ENCODE measurements at regions not wholly inside any gene's neighbourhood (a gene's known extent, or its start where the extent isn't known, plus 50 kb on each side); places are given as distances from the start of the nearest gene placed in this dataset.
"Not testable (repeated sequence)": the region's sequence is repeated elsewhere in the genome, so short reads cannot be mapped to it uniquely, and the experiment has no call there.

DNA sequence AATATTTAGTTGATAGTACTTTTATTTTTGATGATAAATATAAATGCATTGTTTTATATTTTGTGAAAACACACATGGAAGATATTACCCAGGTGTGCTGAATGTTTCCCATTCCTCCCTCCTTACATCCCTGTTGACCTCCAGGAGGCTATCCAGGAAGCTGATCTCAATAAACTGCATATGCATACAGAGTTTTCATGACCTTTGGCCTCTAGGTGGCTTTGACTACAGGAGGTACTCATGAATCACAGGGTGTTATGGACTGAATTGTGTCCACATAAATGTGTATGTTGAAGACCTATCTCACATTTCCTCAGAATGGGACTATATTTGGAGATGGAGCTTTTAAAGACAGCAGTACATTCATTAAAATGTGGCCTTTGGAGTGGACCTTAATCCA is 914.9 kb upstream of the NCAM2 start:
- no peaks in the 10 kb centered on the region for H3K4me1 ChIP-seq (replicated peaks)
- H3K36me3 ChIP-seq = no peaks in the 10 kb centered on the region
- H3K9me3 ChIP-seq (replicated peaks) = no peaks in the 10 kb centered on the region
- H3K4me3 ChIP-seq = no peak overlapping the region
- DNase-seq (ENCODE audit: low read depth in 1 of 2, low spot score in 2 of 2) = no peak
- no peaks in the 10 kb centered on the region for H3K27me3 ChIP-seq (replicated peaks)
- H3K27ac ChIP-seq = no peak overlapping the region

DNA sequence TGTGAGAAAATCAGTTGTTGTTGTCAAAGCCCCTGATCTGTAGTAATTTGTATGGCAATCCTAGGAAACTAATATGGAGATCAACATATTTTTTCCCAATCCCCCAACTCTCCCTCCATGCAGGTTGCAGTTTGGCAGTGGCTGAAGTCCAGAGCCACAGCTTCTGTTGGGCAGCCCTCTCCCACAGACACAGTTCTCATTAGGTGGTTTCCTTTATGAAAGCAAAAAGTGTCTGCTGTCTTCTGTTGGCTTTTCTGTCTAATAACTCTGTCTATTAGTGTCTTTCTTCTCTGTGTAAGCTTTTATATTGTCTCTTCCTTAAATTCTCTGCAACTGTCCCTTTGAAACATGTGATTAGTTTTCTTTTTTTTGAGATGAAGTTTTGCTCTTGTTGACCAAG is 914.3 kb upstream of the NCAM2 start:
- Histone ChIP-seq H3K36me3 (no peaks in the 10 kb centered on the region), H3K27me3 (replicated peaks) (no peaks in the 10 kb centered on the region), H3K9me3 (replicated peaks) (no peaks in the 10 kb centered on the region), H3K27ac (no peak overlapping the region), H3K4me1 (replicated peaks) (no peaks in the 10 kb centered on the region), H3K4me3 (no peak overlapping the region)
- DNase-seq (ENCODE audit: low read depth in 1 of 2, low spot score in 2 of 2) = no peak

DNA sequence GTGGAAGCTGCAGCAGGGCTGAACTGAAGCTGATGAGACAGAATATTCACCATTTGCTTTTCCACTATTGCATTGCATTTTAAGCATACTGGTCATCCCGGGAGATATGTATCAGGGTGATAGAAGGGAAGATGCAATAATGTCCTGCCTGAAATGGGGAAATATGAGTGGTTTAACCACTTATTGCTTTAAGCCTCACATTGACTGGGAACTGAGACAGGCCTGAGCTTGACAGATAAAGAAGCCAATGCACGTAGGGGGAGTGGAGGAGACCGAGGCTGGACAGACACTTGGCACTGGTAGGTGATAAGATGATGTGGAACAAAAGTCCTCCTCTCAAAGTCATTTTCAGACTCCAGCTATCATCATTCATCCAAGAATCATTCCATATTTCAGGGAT is 911.7 kb upstream of the NCAM2 start:
- H3K9me3 ChIP-seq (replicated peaks) = no peaks in the 10 kb centered on the region
- no peak overlapping the region for H3K4me3 ChIP-seq
- H3K4me1 ChIP-seq (replicated peaks) = no peaks in the 10 kb centered on the region
- H3K36me3 ChIP-seq = no peaks in the 10 kb centered on the region
- H3K27ac ChIP-seq = no peak overlapping the region
- DNase-seq (ENCODE audit: low read depth in 1 of 2, low spot score in 2 of 2) = no peak
- H3K27me3 ChIP-seq (replicated peaks) = no peaks in the 10 kb centered on the region

DNA sequence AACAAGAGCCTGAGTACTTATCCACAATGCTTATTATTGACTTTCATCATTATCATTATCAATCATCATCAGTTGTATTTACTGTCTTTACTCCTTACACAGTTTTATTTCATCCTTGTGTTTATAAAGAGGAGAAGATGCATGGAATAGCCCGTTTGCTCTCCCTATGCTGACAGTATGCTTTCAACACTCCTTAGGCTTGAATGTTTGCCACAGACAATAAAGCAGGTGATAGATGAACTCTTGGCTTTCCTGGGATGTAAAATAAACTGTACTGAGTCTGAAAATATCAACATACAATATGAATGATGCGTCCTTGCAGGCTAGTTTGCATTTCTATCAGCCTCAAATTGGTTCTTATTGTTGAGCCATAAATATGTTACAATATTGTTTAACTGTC is 891.8 kb upstream of the NCAM2 start:
- H3K4me1 ChIP-seq (replicated peaks) = no peaks in the 10 kb centered on the region
- no peak overlapping the region for H3K27ac ChIP-seq
- no peak overlapping the region for H3K4me3 ChIP-seq
- no peak for DNase-seq (ENCODE audit: low read depth in 1 of 2, low spot score in 2 of 2)
- H3K9me3 ChIP-seq (replicated peaks) = no peaks in the 10 kb centered on the region; the same call in none of the 2 replicates
- H3K36me3 ChIP-seq = no peaks in the 10 kb centered on the region
- H3K27me3 ChIP-seq (replicated peaks) = no peaks in the 10 kb centered on the region

DNA sequence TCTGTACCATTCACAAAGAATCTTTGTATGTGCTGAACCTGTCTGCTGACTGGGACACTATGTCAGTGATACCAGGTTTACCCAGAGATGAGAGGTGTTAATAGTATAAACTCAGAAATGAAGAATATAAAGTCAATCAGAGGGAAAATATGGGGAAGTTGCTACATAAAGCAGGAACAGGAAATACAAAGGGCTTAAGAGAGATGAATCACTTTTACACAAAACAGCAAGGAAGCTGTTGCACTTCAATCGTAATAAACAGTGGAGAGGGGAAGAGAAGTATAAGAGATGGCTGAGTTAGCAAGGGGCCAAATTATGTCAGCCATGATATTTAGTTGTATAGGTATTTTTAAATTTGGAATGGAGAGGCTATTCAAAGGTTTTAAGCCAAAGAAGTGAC is 890.2 kb upstream of the NCAM2 start:
- no peaks in the 10 kb centered on the region for H3K27me3 ChIP-seq (replicated peaks)
- DNase-seq (ENCODE audit: low read depth in 1 of 2, low spot score in 2 of 2) = no peak
- H3K9me3 ChIP-seq (replicated peaks) = no peaks in the 10 kb centered on the region; the same call in none of the 2 replicates
- no peaks in the 10 kb centered on the region for H3K36me3 ChIP-seq
- no peak overlapping the region for H3K27ac ChIP-seq
- no peak overlapping the region for H3K4me3 ChIP-seq
- H3K4me1 ChIP-seq (replicated peaks) = no peaks in the 10 kb centered on the region

DNA sequence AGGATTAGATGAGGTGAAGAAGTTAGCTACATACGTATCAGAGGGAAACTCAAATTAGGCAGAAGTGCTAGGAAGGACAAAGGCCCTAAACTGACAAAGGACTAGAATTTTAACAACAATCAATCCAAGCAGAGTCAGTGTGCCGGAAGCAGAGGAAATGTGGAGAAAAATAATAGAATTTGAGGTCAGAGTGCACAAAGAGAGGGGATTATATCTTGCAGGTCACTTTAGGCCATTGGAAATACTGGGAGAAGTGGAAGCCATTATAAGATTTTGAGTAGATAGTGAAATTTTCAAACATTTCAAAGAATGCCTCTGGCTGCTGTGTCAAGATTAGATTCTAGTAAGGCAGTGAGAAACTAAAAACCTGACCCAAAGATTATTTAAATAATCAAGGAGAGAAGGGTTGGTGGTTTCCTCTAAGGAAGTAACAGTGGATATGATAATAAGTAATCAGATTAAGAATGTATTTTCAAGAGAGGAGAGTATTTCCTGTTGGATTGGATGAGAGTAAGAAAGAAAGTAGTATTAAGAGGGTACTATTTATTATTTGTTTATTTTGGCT is 889.2 kb upstream of the NCAM2 start:
- Histone ChIP-seq H3K27me3 (replicated peaks) (no peaks in the 10 kb centered on the region), H3K36me3 (no peaks in the 10 kb centered on the region), H3K4me3 (no peak overlapping the region), H3K27ac (no peak overlapping the region), H3K9me3 (replicated peaks) (no peaks in the 10 kb centered on the region; the same call in none of the 2 replicates), H3K4me1 (replicated peaks) (no peaks in the 10 kb centered on the region)
- DNase-seq (ENCODE audit: low read depth in 1 of 2, low spot score in 2 of 2) = no peak

DNA sequence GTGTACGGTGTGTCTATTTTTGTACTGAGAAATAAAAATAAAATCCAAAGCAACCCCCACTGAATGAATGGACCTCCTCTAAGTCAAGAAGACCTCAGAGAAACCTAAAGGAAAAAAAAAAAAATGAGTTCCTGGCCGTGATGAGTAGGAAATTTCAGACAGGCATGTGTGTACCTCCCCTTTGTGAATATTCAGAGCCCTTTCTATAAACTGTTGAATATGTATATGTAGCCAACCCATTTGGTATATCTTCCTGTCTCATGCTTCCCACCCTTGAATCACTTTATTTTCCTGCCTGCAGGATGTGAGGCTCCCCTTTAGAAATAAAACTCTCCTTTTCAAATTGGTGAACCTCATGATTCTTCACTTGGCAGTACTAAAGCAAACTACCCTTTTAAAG is 887.8 kb upstream of the NCAM2 start:
- Histone ChIP-seq H3K27me3 (replicated peaks) (no peaks in the 10 kb centered on the region), H3K36me3 (no peaks in the 10 kb centered on the region), H3K27ac (no peak overlapping the region), H3K4me3 (no peak overlapping the region), H3K9me3 (replicated peaks) (no peaks in the 10 kb centered on the region; the same call in none of the 2 replicates), H3K4me1 (replicated peaks) (no peaks in the 10 kb centered on the region)
- DNase-seq (ENCODE audit: low read depth in 1 of 2, low spot score in 2 of 2) = no peak

DNA sequence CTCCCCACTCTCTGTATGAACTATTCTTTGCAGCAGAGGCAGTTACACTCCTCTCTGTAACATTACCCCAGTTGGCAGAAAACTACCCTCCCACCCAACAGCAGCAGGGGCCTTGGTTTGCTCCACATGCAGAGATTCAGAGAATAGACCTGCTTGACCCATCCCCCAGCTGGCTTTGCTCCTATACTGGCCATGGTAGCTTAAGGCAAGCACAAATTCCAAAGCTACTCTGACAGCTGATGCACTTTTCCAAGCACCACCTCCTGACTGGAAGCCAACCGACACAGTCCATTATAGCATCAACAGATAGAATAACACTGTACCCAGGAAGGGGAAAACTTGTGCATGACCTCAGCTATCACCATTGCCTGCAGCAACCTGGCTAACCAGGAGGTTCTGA is 846.5 kb upstream of the NCAM2 start:
- Histone ChIP-seq H3K27me3 (replicated peaks) (no peaks in the 10 kb centered on the region), H3K27ac (no peak overlapping the region), H3K9me3 (replicated peaks) (no peaks in the 10 kb centered on the region; the same call in 1 of the 2 replicates), H3K4me3 (no peak overlapping the region), H3K36me3 (no peaks in the 10 kb centered on the region), H3K4me1 (replicated peaks) (no peaks in the 10 kb centered on the region)
- no peak for DNase-seq (ENCODE audit: low read depth in 1 of 2, low spot score in 2 of 2)

DNA sequence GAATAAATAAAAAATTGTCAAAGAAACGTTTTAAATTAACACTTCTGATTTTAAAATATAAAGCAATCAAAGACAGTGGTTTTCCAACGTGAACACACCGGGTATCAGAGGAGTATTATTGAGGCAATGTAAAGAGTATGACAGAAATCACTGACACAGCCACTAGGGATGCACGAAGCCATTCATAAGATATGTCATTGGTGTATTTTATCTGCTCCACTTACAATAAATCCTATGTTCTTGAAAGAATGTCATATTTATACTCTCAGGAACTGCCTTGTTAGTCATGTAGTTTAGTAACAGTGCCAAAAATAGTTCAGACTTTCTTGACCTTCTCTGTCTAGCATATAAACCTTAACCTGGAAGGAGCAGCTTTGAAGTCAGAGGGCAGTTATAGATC is 835.0 kb upstream of the NCAM2 start:
- Histone ChIP-seq H3K27me3 (replicated peaks) (no peaks in the 10 kb centered on the region), H3K36me3 (no peaks in the 10 kb centered on the region), H3K4me3 (no peak overlapping the region), H3K9me3 (replicated peaks) (no peaks in the 10 kb centered on the region; the same call in 1 of the 2 replicates), H3K27ac (no peak overlapping the region), H3K4me1 (replicated peaks) (no peaks in the 10 kb centered on the region)
- no peak for DNase-seq (ENCODE audit: low read depth in 1 of 2, low spot score in 2 of 2)

DNA sequence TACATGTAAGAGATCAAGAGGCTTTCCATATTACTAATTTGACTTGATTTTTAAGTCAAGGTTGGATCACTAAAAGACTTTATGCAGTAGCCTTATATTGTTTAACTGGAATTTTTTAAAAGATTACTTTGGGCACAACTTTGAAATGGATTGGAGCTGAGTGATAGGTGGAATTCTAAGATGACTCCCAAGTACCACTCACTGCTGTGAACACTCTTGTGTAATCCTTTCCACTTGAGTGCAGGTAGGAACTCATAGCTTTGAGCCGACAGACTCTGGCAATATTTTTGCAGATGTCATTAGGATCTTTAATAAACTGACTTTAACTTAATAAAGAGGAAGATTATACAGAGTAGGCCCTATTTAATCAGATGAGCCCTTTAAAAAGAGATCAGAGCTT is 831.1 kb upstream of the NCAM2 start:
- Histone ChIP-seq H3K4me3 (no peak overlapping the region), H3K36me3 (no peaks in the 10 kb centered on the region), H3K27ac (no peak overlapping the region), H3K27me3 (replicated peaks) (no peaks in the 10 kb centered on the region), H3K9me3 (replicated peaks) (no peaks in the 10 kb centered on the region), H3K4me1 (replicated peaks) (no peaks in the 10 kb centered on the region)
- no peak for DNase-seq (ENCODE audit: low read depth in 1 of 2, low spot score in 2 of 2)

DNA sequence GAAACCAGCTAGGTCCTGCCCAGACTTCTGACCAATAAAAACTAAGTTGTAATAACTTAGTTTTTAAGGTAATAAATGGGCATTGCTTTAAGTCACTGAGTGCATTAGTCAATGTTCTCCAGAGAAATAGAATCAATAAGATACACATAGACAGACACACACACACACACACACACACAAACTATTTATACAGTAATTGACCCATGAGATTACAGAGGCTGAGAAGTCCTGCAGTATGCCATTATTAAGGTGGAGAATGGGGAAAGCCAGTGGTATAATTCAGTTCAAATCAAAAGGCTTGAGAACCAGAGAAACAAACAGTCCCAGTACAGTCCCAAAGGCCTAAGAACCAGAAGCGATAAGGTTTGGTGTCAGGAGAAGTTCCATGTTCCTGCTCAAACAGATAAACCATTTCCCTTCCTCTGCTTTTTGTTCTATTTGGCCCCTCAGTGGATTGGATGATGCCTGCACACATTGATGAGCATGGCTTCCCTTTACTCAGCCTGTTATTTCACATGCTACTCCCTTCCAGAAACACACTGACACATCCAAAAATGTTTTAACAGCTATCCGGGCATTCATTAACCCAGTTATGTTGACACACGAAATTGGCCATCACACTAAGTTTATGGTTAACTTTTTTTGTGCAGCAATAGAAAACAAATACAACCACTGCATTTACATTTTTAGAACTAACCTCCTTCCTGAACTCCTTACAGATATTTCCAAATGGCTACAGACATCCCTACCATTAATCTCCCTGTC is 828.2 kb upstream of the NCAM2 start:
- no peak for DNase-seq (ENCODE audit: low read depth in 1 of 2, low spot score in 2 of 2)
- Histone ChIP-seq H3K27ac (no peak overlapping the region), H3K27me3 (replicated peaks) (no peaks in the 10 kb centered on the region), H3K36me3 (no peaks in the 10 kb centered on the region), H3K9me3 (replicated peaks) (no peaks in the 10 kb centered on the region), H3K4me3 (no peak overlapping the region), H3K4me1 (replicated peaks) (no peaks in the 10 kb centered on the region)

DNA sequence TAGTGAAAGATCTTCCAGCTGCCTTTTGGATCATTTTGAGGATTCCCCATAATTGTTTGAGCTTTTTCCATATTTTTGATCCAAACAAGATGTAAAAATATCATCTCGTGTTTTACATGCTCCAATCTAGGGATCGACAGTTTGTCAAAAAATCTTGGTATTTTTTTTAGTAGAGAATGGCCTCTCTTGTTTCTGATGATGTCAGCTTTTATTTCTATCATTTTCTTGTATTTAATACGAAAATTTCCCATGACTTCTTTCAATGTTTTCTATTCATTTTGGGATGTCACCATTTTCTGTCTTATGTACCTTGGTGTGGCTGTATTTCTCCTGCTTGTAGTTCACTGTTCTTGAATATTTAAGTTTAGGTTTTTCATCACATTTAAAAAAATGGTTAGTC is 812.0 kb upstream of the NCAM2 start:
- Histone ChIP-seq H3K4me1 (replicated peaks) (no peaks in the 10 kb centered on the region), H3K27me3 (replicated peaks) (no peaks in the 10 kb centered on the region), H3K9me3 (replicated peaks) (no peaks in the 10 kb centered on the region), H3K36me3 (no peaks in the 10 kb centered on the region), H3K4me3 (no peak overlapping the region), H3K27ac (no peak overlapping the region)
- DNase-seq (ENCODE audit: low read depth in 1 of 2, low spot score in 2 of 2) = no peak

DNA sequence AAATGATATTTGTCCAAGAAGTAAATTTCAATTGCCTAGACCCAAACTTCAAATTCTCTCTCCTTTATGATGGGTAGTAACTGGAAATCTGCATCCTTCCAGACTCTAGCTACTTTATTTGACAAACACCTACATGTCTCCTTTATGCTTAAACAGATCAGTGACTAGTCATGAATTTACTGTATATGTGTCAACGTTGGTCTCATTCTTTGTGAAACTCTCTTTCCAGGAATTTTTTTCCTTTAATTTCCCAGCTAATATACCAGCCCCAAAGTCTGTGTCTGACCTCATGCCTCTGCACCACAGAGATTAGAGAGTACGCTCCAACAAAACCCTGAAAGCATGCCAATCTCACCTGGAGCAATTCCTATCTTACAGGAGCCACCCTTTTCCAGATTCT is 811.2 kb upstream of the NCAM2 start:
- no peak for DNase-seq (ENCODE audit: low read depth in 1 of 2, low spot score in 2 of 2)
- Histone ChIP-seq H3K27me3 (replicated peaks) (no peaks in the 10 kb centered on the region), H3K9me3 (replicated peaks) (no peaks in the 10 kb centered on the region), H3K27ac (no peak overlapping the region), H3K36me3 (no peaks in the 10 kb centered on the region), H3K4me3 (no peak overlapping the region), H3K4me1 (replicated peaks) (no peaks in the 10 kb centered on the region)

DNA sequence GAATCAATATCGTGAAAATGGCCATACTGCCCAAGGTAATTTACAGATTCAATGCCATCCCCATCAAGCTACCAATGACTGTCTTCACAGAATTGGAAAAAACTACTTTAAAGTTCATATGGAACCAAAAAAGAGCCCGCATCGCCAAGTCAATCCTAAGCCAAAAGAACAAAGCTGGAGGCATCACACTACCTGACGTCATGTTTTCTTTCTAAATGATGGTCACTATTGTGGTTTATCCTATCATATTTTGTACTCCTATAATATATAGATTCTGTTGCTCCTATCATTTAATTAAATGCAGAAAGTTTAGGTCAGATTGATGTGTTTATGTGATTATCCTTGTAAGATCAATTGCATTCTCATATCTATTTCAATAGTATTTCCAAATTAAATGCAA is 796.9 kb upstream of the NCAM2 start:
- H3K27ac ChIP-seq; H3K36me3 ChIP-seq; H3K4me3 ChIP-seq; H3K4me1 ChIP-seq (replicated peaks); H3K9me3 ChIP-seq (replicated peaks); H3K27me3 ChIP-seq (replicated peaks); DNase-seq (ENCODE audit: low read depth in 1 of 2, low spot score in 2 of 2): not testable (repeated sequence)

DNA sequence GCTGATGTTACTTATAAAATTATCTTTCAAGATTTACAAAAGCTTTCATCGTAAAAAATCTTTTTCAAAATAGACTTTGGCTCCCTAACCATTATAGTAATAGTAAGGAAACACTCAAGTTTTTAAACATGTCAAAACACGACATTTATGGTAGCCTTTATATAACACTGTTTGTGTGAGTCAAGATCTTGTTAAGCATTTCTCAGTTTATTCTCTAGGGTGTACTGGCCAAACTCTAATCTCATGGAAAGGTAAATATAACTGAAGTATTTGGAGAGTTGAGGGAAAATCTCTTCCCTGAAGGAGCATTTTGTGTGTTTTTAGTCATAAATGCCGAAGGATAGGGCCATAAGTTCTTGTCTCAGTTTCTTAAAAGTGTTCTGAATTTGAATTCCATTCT is 790.9 kb upstream of the NCAM2 start:
- no peaks in the 10 kb centered on the region for H3K9me3 ChIP-seq (replicated peaks)

More for the DNA sequence above, 790.9 kb upstream of the NCAM2 start:
- Histone ChIP-seq H3K27ac (no peak overlapping the region), H3K27me3 (replicated peaks) (no peaks in the 10 kb centered on the region), H3K36me3 (no peaks in the 10 kb centered on the region), H3K4me3 (no peak overlapping the region), H3K4me1 (replicated peaks) (no peaks in the 10 kb centered on the region)
- no peak for DNase-seq (ENCODE audit: low read depth in 1 of 2, low spot score in 2 of 2)

Measured in SJSA1 (cell line).